HL-60 (cell line): ENCODE measurements at regions not wholly inside any gene's neighbourhood (a gene's known extent, or its start where the extent isn't known, plus 50 kb on each side); places are given as distances from the start of the nearest gene placed in this dataset.

Source experiments
- GABPA ChIP-seq: IDR thresholded peaks from 2 replicates; pipeline ENCODE4 v1.6.1; 2012; ENCODE audit warnings: low read depth
- POLR2AphosphoS5 ChIP-seq: IDR thresholded peaks from 2 replicates; pipeline ENCODE4 v1.6.1; 2012; ENCODE audit warnings: low read depth
- TF ChIP-seq, protein P1 (sequence below): IDR thresholded peaks from one replicate; pipeline ENCODE4 v1.5.1; 2011; ENCODE audit warnings: low read length, control low read depth, inconsistent platforms; ENCODE audit not compliant: insufficient read depth
- TF ChIP-seq, protein P2 (sequence below): IDR thresholded peaks from 2 replicates; pipeline ENCODE4 v1.6.1; 2012; ENCODE audit warnings: low read depth; ENCODE audit not compliant: insufficient replicate concordance

DNA sequence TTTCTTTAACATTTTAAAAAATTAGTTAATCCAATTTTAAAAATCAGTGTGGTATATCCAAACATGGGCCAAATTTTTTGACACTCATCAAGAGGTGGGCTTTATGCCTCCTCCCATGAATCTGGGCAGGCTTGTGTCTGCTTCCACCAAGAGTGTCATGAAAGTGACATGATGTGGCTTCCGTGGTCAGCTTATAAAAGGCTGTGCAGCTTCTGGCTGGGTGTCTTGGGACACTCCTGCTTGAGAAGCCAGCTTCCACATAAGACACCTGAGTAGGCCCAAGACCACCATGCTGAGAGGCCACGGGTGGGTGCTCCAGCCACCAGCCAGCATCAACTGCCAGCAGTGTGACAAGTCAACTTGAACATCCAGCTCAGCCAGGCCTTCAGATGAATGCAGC lies 74.3 kb upstream of the RUNX3 start:
- TF ChIP-seq, protein P1, sequence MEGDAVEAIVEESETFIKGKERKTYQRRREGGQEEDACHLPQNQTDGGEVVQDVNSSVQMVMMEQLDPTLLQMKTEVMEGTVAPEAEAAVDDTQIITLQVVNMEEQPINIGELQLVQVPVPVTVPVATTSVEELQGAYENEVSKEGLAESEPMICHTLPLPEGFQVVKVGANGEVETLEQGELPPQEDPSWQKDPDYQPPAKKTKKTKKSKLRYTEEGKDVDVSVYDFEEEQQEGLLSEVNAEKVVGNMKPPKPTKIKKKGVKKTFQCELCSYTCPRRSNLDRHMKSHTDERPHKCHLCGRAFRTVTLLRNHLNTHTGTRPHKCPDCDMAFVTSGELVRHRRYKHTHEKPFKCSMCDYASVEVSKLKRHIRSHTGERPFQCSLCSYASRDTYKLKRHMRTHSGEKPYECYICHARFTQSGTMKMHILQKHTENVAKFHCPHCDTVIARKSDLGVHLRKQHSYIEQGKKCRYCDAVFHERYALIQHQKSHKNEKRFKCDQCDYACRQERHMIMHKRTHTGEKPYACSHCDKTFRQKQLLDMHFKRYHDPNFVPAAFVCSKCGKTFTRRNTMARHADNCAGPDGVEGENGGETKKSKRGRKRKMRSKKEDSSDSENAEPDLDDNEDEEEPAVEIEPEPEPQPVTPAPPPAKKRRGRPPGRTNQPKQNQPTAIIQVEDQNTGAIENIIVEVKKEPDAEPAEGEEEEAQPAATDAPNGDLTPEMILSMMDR: no peak
- TF ChIP-seq POLR2AphosphoS5 (no peak), GABPA (no peak)
- TF ChIP-seq, protein P2, sequence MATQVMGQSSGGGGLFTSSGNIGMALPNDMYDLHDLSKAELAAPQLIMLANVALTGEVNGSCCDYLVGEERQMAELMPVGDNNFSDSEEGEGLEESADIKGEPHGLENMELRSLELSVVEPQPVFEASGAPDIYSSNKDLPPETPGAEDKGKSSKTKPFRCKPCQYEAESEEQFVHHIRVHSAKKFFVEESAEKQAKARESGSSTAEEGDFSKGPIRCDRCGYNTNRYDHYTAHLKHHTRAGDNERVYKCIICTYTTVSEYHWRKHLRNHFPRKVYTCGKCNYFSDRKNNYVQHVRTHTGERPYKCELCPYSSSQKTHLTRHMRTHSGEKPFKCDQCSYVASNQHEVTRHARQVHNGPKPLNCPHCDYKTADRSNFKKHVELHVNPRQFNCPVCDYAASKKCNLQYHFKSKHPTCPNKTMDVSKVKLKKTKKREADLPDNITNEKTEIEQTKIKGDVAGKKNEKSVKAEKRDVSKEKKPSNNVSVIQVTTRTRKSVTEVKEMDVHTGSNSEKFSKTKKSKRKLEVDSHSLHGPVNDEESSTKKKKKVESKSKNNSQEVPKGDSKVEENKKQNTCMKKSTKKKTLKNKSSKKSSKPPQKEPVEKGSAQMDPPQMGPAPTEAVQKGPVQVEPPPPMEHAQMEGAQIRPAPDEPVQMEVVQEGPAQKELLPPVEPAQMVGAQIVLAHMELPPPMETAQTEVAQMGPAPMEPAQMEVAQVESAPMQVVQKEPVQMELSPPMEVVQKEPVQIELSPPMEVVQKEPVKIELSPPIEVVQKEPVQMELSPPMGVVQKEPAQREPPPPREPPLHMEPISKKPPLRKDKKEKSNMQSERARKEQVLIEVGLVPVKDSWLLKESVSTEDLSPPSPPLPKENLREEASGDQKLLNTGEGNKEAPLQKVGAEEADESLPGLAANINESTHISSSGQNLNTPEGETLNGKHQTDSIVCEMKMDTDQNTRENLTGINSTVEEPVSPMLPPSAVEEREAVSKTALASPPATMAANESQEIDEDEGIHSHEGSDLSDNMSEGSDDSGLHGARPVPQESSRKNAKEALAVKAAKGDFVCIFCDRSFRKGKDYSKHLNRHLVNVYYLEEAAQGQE: no peak
